Esophagus squamous epithelium (tissue), 4 donors: ENCODE measurements at regions not wholly inside any gene's neighbourhood (a gene's known extent, or its start where the extent isn't known, plus 50 kb on each side); places are given as distances from the start of the nearest gene placed in this dataset.

Experiments
- POLR2A ChIP-seq, 4 donors: fragments of 450-650 bp; IDR thresholded peaks; one replicate each; pipeline ENCODE4 v1.6.1; 2017; ENCODE audit warnings: antibody characterized with exemption in 4 of 4, mild to moderate bottlenecking in 4 of 4, moderate library complexity in 3 of 4
- TF ChIP-seq, protein P1 (sequence below), 6 experiments: fragments of 450-650 bp in 4 of 6; fragments of 200-600 bp in 2 of 6; sonication (generic) in 2 of 6; IDR thresholded peaks; one replicate each; pipeline ENCODE4 v1.5.1; 2016 to 2019; ENCODE audit warnings: antibody characterized with exemption in 6 of 6, mild to moderate bottlenecking in 4 of 6, moderate library complexity in 4 of 6

DNA sequence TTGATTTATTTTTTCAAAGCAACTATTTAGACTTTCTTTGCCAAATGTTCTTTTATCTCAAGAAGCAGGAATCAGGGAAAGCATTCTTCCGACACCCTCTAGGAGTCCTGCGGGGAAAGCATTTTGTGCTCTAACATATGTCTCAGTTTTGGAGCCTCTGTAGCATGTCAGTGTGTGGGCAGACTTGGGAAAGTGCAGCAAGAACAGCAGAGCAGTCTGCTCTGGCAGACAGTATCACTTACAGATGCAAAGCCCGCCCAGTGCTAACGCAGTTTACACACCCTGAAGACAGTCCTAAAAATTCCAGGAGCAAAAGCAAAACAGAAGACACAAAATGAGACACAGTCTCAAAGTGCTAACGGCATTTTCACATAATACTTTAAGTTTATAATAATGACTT lies 393.5 kb downstream of the KLF12 start:
- TF ChIP-seq, protein P1, sequence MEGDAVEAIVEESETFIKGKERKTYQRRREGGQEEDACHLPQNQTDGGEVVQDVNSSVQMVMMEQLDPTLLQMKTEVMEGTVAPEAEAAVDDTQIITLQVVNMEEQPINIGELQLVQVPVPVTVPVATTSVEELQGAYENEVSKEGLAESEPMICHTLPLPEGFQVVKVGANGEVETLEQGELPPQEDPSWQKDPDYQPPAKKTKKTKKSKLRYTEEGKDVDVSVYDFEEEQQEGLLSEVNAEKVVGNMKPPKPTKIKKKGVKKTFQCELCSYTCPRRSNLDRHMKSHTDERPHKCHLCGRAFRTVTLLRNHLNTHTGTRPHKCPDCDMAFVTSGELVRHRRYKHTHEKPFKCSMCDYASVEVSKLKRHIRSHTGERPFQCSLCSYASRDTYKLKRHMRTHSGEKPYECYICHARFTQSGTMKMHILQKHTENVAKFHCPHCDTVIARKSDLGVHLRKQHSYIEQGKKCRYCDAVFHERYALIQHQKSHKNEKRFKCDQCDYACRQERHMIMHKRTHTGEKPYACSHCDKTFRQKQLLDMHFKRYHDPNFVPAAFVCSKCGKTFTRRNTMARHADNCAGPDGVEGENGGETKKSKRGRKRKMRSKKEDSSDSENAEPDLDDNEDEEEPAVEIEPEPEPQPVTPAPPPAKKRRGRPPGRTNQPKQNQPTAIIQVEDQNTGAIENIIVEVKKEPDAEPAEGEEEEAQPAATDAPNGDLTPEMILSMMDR (IDR thresholded peaks at IDR 0.05), result no peak
- TF ChIP-seq POLR2A (IDR thresholded peaks at IDR 0.05), result no peak
